ENCODE measurements at regions not wholly inside any gene's neighbourhood (a gene's known extent, or its start where the extent isn't known, plus 50 kb on each side); places are given as distances from the start of the nearest gene placed in this dataset.
"Not testable (repeated sequence)": the region's sequence is repeated elsewhere in the genome, so short reads cannot be mapped to it uniquely, and the experiment has no call there.

DNA sequence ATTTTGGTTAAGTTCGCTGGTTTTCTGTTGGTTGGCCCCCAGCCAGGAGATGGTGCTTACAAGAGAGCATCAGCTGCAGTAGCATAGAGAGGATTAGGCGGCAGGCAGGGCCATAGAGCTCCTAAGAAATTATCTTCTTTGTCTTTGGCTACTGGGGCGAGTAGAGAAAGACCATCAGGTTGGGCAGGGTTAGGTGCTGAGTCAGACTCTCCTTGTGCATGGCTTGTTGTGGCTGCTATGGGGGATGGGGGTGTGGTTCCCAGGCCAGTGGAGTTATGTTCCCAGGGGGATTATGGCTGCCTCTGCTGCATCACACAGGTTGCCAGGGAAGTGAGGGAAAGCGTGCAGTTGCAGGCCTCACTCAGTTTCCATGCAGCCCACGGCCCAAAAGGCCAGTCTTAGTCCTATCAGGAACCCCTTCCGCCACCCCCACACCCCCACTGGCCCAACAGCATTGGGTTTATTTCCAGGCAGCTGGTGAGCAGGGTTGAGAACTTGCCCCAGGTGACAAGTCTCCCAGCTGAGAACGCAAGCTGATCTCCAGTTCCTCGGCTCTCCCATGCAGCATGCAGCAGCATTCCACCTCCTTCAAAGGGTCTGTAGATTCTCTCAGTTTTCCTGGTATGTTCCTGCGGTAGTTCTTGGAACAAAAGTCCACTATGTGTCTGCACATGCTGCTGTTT, 243.7 kb downstream of the UTRN start:
- DNase-seq (ENCODE audit: low read depth in 2 of 2, low spot score in 1 of 2): no peak

DNA sequence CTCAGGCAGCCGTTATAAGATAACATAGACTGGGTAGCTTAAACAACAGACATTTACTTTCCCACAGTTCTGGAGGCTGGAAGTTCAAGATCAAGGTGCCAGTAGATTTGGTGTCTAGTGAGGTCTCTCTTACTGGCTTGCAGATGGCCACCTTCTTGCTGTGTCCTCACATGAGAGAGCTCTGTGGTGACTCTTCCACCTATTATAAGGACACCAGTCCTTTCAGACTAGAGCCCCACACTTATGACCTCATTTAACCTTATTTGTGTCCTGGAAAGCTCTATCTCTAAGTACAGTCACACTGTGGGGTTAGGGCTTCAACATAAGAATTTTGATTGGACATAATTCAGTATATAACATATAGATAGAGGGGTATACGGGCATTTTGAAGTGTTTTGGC, 245.0 kb downstream of the UTRN start:
- DNase-seq (ENCODE audit: low read depth in 2 of 2, low spot score in 1 of 2): no peak

DNA sequence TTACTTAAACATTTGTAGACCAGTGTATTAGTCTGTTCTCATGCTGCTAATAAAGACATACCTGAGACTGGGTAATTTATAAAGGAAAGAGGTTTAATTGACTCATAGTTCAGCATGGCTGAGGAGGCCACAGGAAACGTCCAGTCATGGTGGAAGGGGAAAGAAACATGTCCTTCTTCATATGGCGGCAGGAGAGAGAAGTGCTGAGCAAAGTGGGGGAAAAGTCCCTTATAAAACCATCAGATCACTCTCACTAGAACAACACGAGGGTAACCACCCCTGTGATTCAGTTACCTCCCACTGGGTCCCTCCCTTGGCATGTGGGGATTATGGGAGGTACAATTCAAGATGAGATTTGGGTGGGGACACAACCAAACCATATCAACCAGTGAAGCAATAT, 247.1 kb downstream of the UTRN start:
- DNase-seq (ENCODE audit: low read depth in 2 of 2, low spot score in 1 of 2): not testable (repeated sequence)

DNA sequence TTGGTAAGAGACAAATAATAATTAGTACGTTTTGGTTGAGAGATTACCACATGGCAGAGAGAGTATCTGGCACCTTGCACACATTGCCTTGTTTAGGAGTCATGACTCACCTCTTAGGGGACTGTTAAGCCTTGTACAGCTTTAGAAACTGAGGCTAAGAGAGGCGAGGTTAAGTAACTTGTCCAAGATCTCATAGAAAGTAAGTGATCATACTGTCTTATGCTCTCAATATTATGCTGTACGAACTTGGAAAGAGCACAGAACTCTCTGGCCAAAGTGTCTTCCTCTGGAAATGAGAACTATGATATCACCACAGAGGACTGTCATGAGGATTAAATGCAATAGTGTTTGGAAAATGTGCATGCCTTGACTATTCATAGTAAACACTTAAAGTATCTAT, 249.0 kb downstream of the UTRN start:
- no peak for DNase-seq (ENCODE audit: low read depth in 2 of 2, low spot score in 1 of 2)

DNA sequence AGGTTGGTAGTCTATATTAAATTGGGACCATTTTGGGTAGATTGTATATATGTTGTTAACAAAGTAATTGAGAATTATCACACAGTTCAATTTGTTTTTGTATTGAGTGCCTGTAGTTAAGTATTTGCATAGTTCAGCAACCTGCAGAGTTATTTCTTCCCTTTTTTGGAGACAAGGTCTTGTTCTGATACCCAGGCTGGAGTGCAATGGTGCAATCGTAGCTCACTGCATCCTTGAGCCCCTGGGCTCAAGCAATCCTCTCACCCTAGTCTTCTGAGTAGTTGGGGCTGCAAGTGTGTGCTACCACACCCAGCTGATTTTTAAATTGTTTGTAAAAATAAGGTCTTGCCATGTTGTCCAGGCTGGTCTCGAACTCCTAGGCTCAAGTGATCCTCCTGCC, 250.5 kb downstream of the UTRN start:
- DNase-seq (ENCODE audit: low read depth in 2 of 2, low spot score in 1 of 2): no peak

DNA sequence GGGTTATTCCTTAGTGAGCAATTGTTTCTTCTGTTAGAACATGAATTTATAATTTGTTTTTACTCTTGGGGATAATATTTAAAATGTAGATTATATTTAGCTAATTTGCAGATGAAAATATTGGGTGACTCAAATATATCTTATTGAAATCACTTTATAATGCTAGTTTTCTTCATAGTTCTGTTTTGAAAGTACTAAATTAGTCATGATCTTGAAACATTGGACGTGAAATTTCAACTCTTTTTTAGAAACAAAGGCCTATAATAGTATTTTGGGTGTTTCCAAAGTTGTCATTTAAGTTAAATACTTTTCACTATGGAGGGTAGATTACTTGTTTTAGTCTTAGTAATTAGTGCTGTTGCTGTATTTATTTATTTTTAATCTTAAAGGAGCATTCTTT, 250.9 kb downstream of the UTRN start:
- DNase-seq (ENCODE audit: low read depth in 2 of 2, low spot score in 1 of 2): no peak

DNA sequence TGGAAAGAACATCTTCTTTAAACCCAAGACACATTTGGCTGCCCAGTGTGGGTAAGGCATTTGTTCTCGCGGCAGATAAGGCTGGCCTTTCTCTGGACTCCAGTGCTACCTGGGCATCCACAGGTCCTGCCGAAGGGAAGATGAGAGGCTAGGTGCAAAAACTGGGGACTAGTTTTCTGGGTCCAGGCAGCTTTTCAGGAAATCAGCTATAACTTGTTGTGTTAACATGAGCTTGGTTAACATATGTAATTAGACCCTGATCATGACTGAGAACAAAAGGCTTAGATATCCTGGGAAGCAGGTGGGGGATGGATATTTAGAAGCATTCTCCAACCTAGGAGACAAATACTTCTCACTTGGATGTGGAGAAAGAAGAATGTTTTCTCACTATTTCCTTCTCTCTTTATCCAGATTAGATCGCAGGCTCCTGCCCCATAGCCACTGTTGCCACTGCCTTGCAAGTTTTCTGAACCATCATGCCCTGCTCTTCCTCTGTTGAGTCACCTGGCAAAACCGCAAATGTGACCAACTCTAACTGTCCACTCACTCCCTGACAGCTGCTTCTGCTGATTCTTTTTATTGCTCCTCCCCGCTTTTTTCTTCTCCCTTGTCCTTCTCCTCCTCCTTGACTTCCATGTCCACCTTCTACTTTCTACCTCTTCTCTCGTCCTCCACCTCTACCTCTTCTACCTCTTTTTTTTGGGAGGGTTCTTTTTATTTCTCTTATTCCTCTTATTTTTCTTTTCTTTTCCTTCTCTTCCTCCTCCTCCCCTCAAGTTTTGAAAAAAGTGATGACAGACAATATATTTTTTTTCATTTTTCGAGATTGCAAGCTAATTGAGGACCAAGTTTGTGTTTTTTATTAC, 258.1 kb downstream of the UTRN start:
- no peak for DNase-seq (ENCODE audit: low read depth in 2 of 2, low spot score in 1 of 2)

DNA sequence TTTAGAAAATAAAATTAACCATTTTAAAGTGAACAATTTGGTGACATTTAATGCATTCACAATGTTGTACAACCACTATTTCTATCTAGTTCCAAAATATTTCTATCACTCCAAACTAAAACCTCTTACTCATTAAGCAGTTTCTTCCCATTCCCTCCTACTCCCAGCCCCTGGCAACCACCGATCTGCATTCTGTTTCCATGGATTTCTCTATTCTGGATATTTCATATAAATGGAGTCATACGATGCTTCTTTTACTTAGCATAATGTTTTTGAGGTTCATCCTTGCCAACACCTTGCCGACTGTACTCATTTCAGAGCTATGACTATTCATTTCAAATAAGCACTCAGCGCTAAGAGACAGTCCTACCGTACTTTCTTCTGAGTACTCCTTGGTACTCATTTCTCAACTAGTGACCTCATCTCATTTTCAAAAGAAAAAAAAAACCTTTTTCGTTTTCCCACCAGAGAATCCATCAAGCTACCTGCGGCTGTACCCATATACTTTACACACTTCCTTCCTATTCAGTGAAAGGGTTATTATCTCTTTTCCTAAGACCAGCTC, 259.2 kb downstream of the UTRN start:
- no peak for DNase-seq (ENCODE audit: low read depth in 2 of 2, low spot score in 1 of 2)

DNA sequence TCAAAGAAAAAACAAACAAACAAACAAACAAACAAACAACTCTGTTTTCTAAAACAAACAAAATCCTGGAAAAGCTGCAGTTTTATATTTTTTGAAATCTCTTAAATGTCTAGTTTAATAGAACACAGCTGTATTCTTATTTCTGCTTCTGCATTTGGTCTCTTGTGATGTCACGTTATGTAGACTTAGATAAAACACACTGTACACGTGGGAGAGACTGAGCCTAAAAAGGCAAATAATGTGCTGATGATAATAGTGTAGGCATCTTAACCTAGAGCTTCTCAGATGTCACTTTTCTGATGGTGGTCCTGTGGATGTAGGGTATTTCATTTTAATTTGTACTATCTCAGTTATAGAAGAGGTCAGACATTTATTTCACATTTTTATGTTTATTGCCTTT, 261.7 kb downstream of the UTRN start:
- DNase-seq (ENCODE audit: low read depth in 2 of 2, low spot score in 1 of 2): no peak

DNA sequence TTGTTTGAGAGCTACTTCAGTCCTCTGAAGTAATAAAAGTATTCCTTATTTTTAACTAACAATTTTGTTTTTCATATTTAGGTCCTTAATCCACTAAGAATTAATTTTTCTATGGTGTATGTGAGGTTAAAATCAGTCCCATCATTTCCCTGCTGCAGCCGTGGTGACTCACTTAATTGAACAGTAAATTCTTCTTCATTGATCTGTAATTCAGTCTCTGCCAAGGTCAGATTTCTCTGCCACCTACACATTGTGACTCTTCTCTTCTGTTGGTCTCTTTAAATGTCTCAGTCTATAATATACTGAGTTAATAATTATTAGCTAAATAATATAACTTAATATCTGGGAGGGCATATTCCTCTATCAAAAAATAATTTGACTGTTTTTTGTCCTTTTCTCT, 262.3 kb downstream of the UTRN start:
- no peak for DNase-seq (ENCODE audit: low read depth in 2 of 2, low spot score in 1 of 2)

DNA sequence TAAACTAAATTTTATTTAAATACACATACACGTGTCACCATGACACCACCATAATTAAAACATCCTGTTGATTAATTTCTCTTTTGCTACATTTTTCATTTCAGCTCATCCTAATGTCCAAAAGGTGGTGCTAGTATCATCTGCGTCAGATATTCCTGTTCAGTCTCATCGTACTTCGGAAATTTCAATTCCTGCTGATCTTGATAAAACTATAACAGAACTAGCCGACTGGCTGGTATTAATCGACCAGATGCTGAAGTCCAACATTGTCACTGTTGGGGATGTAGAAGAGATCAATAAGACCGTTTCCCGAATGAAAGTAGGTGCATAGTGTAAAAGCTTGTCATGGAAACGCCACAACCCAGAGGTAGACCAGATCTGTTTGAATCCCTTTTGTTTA, 263.4 kb downstream of the UTRN start:
- no peak for DNase-seq (ENCODE audit: low read depth in 2 of 2, low spot score in 1 of 2)

DNA sequence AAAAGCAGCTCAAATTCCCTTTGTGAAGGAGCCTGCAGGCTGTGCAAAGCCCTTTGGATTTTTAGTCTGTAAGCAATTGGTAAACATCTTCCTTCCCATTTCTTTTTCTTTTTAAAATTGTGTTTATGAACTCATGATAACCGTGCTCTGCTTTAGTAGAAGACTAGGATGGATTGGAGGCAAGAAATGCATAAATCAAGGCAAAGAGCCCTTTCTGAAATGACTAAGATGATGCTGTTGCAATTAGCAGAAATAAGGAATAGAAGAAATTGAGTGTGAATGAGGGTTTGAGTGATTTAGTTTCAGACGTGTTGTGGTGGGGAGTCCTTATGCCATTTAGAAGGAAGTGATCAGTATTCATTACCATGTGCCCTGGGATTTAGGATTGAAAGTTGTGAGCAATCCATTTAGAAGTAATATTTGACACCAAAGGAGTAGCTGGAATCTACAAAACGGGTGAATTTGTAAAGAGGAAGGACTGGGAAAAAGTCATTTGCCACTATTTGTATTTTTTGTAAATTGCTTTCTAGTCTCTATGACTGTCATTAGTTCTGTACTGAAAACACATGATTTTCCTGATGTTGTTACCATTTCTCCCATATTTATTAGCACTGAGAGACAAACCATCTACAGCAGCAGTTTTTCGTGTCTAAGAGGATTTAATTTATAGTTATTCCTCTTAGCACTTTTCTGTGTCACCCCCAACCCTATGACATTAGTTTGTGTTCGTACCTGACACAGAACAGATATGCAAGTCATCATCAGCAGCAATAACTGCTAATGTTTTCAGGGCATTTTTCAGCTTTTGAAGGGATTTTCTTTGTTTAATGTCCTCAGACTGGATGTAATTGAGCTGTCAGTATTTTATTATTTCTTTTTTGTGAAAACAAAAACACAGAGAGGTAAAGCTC, 265.0 kb downstream of the UTRN start:
- DNase-seq (ENCODE audit: low read depth in 2 of 2, low spot score in 1 of 2): no peak

DNA sequence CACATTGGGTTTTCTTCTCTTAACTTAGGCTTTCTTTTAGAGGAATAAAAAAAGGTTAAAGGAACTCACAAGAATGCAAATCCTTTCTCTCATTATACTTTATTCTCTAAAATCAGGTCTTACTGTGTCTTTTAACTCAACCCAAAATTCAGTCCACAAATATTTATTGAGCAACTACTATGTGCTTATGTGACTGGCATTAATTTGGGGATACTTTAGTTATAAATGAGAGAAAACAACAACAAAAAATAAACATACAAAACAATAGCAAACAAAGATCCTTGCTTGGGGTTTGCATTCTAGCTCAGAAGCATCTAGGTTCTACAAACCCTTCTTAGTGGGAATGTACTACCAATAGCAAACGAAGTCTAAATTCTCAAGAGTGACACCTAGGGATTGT, 266.2 kb downstream of the UTRN start:
- DNase-seq (ENCODE audit: low read depth in 2 of 2, low spot score in 1 of 2): no peak

DNA sequence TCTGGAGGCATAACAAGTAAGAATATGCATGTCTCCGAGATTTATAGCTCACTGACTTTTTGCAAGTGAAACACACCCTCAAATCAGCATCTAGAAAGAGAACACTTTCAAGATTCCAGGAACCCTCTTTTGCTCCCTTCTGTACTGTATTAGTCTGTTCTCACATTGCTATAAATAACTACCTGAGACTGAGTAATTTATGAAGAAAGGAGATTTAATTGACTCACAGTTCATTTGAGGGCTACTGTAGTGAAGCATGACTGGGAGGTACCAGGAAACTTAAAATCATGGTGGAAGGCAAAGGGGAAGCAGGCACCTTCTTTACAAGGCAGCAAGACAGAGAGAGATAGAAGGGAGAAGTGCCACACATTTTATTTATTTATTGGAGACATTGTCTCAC, 269.9 kb downstream of the UTRN start:
- DNase-seq (ENCODE audit: low read depth in 2 of 2, low spot score in 1 of 2): no peak

DNA sequence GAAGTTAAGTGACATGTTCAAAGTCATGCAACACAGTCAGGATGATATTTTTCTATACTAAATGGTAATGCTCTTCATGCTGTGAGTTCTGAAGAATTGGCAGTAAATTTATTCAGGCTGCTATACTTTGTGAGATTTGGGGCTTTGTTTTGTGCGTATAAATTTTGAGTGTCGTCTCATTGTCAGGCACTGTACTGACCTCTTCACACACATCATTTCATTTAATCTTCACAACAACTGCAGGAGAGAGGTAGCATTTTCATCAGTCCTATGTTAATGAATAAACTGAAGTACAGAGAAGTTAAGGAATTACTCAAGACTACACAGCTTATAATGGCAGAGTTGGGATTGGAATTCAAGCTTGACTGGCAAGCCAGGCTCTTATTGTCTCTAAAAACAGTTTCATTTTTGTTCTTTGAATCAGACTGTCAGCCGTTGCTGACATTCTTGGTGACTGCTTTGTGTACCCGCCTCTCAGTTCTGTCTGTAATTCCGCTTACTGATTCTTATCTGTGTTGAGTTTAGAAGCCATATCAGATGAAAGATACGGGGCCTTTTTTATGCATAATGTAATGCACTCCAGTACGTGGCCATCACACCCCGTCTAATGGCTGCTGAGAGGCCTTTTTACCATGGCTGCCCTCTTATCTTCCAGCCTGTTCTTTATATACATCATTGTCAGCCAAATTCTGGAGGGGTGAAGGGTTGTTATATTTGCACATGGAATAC, 274.9 kb downstream of the UTRN start:
- no peak for DNase-seq (ENCODE audit: low read depth in 2 of 2, low spot score in 1 of 2)

DNA sequence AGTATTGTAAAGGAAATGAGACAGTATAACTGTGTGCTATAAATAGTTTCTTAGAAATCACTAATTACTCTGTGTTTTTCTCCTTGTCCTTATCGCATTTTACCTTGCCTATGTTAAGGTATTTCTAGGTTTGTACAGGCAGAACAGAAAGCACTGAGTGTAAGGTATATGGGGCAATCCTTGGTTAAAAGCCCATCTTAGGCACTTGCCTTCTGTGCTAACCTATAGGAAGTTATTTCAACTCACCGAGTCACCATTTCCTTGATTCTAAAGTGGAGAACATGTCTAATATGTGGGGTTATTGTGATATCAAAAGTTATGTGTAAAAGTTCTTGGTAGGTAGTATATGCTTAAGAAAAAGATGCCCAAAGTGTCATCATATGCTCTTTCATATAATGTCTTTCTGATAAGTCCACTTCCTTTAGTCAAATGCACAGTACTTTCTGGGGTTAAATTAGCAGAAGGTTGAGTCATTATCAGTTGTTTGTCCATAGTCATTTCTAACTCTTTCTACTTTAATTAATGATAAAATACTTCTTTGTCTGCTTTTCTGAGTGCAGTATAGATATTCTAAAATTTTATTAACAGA, 276.4 kb downstream of the UTRN start:
- no peak for DNase-seq (ENCODE audit: low read depth in 2 of 2, low spot score in 1 of 2)

DNA sequence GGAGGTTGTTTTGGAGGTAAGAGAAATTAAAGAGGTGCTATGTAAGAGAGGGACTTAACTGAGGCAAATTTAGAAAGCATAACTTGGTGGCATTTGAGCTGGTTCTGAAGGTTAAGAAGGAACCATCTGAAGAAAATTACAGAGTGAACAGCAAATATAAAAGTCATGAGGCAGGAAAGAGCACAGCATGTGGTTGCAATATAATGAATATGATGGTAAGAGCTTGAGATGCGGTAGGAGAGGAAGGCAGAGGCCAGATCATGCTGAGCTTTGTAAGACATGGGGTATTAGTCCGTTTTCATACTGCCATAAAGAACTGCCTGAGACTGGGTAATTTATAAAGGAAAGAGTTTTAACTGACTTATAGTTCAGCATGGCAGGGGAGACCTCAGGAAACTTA, 279.1 kb downstream of the UTRN start:
- no peak for DNase-seq (ENCODE audit: low read depth in 2 of 2, low spot score in 1 of 2)

DNA sequence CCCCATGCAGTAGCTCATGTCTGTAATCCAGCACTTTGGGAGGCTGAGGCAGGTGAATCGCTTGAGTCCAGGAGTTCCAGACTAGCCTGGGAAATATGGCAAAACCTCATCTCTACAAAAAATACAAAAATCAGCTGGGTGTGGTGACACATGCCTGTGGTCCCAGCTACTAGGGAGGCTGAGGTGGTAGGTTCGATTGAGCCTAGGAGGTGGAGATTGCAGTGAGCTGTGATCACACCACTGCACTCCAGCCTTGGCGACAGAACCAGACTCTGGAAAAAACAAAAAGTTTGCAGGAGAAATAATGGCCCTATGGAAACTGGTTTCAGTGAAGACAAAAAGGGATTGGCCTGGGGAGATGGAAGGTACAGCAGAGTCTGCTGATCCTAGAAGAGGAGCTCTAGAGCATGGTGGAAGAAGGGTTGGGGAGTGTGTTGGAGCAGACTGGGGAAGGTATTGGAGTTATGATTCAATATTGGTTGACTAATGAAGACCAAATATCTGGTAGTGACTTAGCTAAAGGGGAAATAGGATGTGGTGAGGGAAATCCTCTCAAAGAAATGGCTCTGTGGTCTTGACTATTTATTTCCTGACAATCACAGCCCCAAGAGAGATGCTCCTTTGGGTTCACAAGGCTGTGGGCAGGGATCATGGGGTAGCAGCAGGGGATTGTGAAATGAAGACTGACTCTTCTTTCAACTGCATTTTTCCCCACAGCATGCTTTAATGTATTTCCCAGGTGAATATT, 281.9 kb downstream of the UTRN start:
- DNase-seq (ENCODE audit: low read depth in 2 of 2, low spot score in 1 of 2): no peak

DNA sequence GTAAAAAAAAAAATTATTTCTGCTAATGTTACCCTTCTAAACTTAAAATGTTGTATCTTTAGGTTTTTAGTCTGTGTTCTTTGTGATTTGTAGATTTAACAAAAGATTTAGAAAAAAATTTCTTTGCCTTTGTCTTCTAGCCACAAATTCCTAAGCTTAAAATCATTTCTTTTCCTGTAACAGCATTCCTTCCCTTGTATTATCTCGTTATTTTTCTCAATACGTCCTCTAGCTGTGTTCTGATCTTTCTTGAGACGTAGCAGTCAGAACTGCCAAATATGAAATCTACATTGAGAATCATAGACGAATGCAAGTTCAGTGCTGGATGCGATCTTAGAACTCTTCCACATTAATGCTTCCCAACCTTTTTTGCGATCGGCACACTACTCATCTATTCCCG, 283.1 kb downstream of the UTRN start:
- DNase-seq (ENCODE audit: low read depth in 2 of 2, low spot score in 1 of 2): no peak

DNA sequence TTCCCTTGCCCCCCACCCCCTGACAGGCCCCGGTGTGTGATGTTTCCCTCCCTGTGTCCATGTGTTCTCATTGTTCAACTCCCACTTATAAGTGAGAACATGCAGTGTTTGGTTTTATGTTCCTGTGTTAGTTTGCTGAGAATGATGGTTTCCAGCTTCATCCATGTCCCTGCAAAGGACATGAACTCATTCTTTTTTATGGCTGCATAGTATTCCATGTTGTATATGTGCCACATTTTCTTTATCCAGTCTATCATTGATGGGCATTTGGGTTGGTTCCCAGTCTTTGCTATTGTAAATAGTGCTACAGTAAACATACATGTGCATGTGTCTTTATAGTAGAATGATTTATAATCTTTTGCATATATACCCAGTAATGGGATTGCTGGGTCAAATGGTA, 287.4 kb downstream of the UTRN start:
- DNase-seq (ENCODE audit: low read depth in 2 of 2, low spot score in 1 of 2): not testable (repeated sequence)
